Stimulated activated CD4-positive, alpha-beta T cell treated with anti-CD3 and anti-CD28 coated beads, Interleukin-15, amount 100 ng/mL, for 1 hour (primary cell): ENCODE measurements at regions not wholly inside any gene's neighbourhood (a gene's known extent, or its start where the extent isn't known, plus 50 kb on each side); places are given as distances from the start of the nearest gene placed in this dataset.

Experiments
- DNase-seq, 2 donors: peaks; one replicate each; pipeline ENCODE4 v3.0.0-alpha.2; 2020; ENCODE audit warnings: low read depth in 1 of 2, low spot score in 1 of 2

DNA sequence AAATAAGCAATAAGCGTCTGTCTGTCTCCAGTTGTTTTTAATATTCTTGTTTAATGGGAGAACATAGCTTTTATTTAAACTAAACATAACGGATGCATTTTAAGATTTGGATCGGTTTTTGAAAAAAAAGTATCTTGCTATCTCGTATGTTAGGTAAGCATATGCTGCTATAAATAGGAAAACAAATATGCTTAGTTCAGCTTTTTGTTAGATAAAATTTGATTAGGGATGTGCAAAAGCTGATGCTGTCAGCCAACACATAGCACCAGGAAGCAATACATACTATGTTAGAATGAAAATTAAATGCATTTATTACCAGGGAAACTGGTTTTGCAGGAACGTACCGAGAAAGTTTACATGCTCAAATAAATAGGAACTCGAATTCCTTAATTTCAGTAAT is 843.1 kb upstream of the WWC1 start:
- DNase-seq, result no peak

DNA sequence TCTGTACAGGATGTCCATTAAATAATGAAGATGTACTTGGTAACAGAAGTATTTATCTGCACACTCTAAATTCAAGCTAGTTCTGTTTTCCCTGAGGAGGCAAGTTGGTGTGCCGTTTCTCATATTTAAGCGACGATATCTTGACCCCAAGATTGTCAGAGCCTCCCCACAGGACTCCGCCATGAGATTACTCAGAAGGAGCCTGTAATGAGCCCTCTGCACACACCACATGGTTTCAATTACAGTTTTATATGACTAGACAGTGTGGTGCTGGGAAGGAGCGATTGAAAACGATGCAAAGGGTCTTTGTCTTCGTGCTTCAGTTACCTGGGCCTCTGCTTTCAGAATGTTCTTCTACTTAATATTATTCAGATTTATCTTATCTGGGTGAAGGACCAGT is 840.4 kb upstream of the WWC1 start:
- DNase-seq, result no peak

DNA sequence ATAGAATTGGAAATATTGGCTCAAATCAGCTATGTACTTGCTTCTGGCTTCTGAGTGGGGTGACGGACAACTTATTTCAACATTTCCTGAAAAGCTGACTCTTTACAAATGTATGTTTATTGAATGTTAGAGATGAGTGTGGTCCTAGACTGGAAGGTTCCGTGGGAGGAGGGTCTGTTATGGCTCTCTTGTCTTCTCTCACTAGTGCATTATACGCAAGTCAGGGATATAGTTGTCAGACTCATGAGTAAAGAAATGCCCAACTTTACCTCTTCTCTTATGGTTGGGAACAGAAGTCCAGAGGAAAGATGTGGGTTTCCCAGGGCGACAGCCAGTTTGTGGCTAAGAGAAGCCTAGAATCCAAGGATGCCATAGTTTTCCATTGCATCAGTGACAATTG is 839.3 kb upstream of the WWC1 start:
- DNase-seq, result no peak

GRCh38 chr5:167453246-167454030 is 838.0 kb upstream of the WWC1 start:
- no peak for DNase-seq

GRCh38 chr5:167458412-167458811 is 833.0 kb upstream of the WWC1 start:
- no peak for DNase-seq

- DNase-seq, result no peak
Observed at GRCh38 chr5:167460449-167461020, 830.9 kb upstream of the WWC1 start.

DNA sequence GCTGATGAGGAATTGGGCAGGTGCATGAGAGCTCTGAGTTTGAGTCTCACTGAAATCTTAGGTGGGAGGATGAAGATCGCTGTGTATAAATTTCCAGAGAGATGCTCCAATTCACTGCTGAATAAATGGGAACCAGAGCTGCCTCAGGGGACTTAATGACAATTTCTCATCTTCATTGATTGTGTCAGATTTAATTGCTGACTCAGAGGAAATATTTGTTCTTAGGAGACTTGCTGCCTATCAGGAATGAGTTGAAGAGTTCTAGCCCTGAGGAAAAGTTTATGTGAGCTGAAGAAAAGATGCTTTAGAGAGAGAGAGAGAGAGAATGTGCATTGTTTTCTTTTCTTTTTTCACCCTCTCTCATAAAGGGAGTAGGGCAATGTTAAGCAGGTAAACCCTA is 827.5 kb upstream of the WWC1 start:
- DNase-seq, result no peak

DNA sequence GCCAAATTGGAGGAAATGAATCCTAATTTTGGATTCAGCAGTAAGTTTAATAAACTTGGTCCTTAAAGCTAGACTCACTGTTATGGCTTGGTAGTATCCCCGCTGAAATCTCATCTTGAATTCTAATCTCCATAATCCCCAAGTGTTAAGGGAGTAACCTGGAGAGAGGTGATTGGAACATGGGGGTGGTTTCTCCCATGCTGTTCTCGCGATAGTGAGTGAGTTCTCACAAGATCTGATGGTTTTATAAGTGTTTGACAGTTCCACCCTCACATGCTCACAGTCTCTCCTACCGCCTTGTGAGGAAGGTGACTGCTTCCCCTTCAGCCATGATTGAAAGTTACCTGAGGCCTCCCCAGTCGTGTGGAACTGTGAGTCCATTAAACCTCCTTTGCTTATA is 824.5 kb upstream of the WWC1 start:
- no peak for DNase-seq

- no peak for DNase-seq
Observed at GRCh38 chr5:167472566-167473108, 818.8 kb upstream of the WWC1 start.

GRCh38 chr5:167478188-167478587 is 813.3 kb upstream of the WWC1 start:
- no peak for DNase-seq

DNA sequence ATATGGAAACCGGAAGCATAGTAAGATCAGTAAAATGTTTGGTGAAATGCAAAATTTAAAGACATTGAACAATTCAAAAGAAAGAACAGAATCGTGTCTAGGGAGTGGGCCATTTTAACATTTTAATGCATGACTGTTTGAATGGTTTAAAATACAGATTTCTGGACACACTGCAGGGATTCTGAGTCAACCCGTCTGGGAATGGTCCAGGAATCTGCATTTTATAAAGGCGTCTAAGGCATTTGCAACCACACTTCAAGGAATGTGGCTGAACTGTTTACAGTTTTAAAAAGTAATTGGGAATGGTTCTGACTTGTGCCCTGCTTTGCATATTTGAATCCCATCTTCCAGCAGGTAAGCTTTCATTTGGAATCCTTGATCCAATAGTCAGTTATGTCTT is 811.7 kb upstream of the WWC1 start:
- DNase-seq, result no peak

GRCh38 chr5:167481345-167481744 is 810.1 kb upstream of the WWC1 start:
- no peak for DNase-seq

- DNase-seq, result no peak
Observed at GRCh38 chr5:167482555-167482954, 808.9 kb upstream of the WWC1 start.

DNA sequence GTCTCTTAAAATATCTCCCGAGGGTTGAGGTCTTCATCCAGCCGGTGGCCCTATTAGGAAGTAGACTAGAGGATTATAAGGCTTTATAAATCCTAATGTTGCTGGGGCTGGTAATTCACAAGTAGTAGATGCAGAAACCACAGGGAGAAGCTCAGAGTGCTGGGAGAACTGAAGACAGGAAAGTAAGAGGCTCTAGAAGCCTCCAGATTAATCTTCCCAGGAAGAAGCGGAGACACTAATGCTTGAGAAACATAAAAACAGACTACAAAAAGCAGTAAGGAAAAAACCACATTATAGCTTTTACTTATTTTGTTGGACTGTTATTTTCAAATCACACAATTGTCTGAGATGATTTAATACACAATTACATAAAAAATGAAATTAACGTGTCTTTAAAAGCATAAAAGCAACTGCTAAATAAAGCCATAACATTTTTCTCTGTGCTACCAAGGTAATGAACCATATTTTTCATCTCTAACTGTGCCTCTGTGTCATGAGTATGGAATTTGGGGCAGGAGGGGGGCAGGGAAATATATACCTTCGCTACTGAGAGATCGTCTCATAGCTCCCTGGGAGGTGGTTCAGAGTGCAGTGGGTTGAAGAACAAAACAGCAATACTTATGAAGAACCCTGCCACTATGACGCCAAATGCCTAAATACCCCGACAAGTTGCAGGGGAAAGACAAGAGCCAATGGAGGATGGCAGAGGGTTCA is 806.2 kb upstream of the WWC1 start:
- DNase-seq, result no peak

- no peak for DNase-seq
Observed at GRCh38 chr5:167488371-167488770, 803.1 kb upstream of the WWC1 start.

GRCh38 chr5:167489202-167489601 is 802.2 kb upstream of the WWC1 start:
- DNase-seq, result no peak

- no peak for DNase-seq
Observed at GRCh38 chr5:167503926-167504720, 787.3 kb upstream of the WWC1 start.

GRCh38 chr5:167507463-167508233 is 783.8 kb upstream of the WWC1 start:
- DNase-seq, result no peak

GRCh38 chr5:167509076-167509475 is 782.4 kb upstream of the WWC1 start:
- no peak for DNase-seq

DNA sequence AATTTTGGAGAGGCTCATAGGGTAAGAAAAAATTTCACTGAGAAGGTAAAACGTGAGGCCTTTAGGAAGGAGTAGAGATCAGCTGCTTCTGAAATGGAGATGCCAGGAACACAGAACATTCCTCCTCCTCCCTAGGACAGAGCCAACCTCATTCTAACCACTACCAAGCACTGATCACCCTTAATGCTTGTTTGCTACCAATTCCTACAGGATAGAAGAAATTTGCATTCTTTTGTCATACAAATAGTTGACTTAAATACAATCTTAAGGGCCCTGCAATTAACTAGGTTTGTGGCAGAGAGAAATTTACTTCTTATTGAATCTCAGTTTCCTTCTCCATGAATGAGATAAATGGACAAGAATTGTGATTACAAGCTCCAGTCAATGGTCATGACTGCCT is 780.2 kb upstream of the WWC1 start:
- no peak for DNase-seq

DNA sequence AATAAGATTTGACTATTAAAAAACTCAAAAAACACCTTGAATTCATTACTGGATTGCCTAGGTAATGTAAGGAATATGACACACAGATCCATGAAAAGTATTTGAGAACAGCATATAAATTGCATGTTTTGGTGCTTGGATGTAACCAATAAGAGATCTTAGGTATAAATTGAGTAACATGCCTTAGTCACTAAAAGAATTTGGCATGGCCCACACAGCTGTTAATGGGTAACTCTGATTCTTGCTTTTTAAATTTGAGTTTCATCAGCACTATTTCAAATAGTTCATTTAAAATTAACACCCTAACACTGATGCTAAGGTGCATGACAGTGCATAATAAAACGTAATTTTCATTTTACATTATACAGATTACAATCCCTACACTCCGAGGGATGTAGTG is 779.3 kb upstream of the WWC1 start:
- no peak for DNase-seq
